GM20000 (cell line): ENCODE measurements at regions not wholly inside any gene's neighbourhood (a gene's known extent, or its start where the extent isn't known, plus 50 kb on each side); places are given as distances from the start of the nearest gene placed in this dataset.

Source experiments
- DNase-seq: peaks from one replicate; pipeline ENCODE4 v3.0.0; 2012; ENCODE audit warnings: low spot score
- TF ChIP-seq, protein P1 (sequence below): IDR thresholded peaks from 2 replicates; pipeline ENCODE4 v1.5.1; 2012; ENCODE audit warnings: mild to moderate bottlenecking, control low read depth; ENCODE audit errors: extremely low read depth, missing control alignments

DNA sequence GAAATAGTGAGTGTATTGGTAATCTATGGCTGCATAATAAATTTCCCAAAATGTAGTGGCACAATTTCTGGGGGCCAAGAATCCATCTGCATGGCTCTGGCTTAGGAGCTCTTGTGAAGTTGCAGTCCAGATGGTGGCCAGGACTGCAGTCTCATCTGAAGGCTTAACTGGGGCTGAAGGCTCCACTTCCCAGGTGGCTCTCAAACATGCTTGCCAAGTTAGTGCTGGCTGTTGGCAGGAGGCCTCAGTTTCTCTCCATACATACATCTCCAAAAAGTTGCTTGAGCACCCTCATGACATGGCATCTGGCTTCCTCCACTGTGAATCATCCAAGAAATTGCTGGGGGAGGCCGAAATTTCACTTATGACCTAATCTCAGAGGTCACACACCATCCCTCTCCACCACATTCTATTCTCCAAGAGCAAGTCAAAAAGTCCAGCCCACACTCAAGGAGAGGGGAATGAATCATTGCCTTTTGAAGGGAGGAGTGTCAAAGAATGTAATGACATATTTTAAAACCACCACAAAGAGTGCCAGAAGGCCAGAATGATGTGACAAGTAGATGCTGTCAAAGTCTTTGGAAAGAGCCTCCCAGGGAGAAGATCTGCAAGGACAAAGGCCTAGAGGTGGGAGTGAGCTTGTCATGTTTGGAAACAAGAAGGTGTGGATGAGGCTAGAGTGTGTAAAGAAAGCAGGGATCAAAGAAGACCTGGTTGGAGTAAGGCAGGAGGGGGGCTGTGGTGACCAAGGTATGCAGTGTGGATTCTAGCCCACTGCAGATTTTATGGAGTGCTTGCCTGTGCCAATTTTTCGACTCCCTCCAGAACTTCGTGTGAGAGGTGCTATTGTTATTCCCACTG, 566.2 kb downstream of the MIAT start:
- DNase-seq, result no peak
- TF ChIP-seq, protein P1, sequence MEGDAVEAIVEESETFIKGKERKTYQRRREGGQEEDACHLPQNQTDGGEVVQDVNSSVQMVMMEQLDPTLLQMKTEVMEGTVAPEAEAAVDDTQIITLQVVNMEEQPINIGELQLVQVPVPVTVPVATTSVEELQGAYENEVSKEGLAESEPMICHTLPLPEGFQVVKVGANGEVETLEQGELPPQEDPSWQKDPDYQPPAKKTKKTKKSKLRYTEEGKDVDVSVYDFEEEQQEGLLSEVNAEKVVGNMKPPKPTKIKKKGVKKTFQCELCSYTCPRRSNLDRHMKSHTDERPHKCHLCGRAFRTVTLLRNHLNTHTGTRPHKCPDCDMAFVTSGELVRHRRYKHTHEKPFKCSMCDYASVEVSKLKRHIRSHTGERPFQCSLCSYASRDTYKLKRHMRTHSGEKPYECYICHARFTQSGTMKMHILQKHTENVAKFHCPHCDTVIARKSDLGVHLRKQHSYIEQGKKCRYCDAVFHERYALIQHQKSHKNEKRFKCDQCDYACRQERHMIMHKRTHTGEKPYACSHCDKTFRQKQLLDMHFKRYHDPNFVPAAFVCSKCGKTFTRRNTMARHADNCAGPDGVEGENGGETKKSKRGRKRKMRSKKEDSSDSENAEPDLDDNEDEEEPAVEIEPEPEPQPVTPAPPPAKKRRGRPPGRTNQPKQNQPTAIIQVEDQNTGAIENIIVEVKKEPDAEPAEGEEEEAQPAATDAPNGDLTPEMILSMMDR, result no peak

DNA sequence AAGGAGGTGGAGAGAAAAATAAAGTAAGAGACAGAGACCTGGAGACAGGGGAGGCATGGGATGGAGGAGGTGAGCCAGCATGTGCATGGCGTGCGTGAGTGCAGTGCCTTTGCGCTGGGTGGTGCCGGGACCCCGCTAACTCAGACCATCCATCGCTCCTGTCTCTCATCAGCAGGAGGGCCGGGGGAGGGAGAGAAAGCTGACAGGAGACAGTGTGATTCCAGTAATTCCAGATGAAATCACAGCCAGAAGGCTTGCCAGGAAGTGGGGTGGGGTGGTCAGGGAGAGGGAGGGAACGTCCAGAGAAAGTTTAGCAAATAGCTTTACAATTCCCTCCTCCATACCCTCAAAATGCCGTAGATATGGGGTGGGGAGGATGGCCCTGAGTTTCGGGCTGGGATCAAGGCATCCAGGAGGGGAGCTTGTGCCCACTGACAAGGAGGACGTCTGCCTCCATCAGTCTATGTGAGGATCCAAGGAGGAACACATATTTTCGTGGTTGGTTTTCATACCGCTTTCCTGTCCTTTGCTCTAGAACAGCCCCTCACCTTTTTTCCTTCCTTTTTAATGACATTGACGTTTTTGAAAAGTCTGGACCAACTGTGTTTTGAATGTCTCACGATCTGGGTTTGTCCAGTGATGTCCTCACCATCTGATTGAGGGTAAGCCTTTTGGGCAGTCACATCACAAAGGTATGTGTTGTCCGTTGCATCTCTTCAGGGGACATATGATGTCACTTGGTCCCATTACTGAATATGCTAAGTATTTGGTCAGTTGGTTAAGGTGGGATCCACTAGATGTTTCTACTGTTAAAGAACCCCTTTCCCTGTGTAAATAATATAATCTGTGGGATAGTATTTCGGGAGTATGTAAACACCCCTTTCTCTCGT, 567.3 kb downstream of the MIAT start:
- TF ChIP-seq, protein P1, result no peak
- no peak for DNase-seq

DNA sequence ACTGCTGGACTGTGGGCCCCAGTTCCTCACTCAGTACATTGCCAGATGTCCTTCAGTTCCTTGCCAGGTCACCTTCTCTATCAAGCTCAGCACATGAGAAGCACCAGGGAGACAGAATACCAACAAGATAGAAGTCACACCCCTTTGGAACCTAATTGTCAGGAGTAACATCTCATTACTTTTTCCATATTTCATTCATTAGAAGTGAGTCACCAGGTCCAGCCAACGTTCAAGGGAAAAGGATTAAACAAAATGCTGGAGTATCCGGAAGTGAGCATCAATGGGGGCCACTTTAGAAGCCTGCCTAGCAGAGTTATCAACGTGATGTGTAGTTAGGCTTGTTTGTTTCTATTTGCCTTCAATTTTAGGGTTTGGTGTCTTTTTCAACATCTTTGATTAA, 569.3 kb downstream of the MIAT start:
- no peak for DNase-seq

DNA sequence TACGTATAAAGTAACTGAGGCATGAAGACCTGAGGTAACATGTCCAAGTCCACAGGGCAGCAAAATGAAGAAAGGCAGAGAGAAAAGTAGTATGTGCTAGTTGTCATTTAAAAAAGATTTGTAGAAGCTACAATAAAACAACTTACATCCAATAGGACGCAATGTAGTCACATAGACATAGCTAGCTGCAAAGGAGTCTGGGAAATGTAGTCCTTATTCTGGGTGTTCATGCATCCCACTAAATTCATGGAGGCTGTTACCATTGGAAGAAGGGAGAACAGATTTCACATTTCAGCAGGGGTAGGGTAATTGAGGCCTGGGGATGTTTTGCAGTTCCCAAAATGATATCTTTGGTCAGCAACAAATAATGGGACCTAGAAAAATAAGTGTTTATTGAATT, 571.4 kb downstream of the MIAT start:
- TF ChIP-seq, protein P1, result no peak
- DNase-seq, result no peak

More for the DNA sequence above, 569.3 kb downstream of the MIAT start:
- TF ChIP-seq, protein P1, result no peak

DNA sequence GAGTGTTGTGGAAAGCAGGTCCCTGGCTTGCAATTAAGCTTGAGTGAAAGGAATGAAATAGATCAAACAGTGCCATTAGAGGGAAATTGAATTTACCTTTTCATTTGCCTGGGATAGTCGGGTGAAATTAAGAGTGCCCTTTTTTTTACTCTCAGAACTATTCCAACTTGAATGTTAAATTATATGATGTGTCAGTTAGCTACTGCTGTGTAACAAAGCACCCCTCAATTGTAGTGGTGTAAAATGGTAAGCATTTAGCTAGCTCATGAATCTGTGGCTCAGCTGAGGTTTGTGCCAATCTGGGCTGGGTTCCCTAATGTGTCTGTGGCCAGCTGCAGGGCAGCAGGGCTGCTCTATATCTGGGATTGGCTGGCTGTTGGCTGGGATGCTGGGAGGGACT, 571.4 kb downstream of the MN1 start:
- no peak for DNase-seq
- TF ChIP-seq, protein P1, result no peak

DNA sequence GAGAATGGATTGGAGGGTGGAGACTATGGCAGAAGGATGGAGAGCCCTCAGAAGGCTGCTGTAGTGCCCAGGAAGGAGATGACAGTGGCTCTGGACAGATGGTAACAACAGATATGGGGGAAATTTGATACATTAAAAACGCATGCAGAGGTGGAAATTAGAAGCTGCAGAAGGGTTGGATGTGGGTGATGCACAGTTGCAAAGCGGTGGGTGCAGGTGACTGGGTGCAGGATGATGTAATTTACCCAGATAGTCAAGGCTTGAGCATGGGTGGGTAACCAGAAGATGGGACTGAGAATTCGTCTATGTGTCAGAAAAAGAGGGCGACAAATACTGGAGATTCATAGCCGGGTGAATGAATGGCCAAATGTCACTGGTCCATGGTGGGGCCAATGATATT, 570.3 kb downstream of the MN1 start:
- TF ChIP-seq, protein P1, result no peak
- no peak for DNase-seq

DNA sequence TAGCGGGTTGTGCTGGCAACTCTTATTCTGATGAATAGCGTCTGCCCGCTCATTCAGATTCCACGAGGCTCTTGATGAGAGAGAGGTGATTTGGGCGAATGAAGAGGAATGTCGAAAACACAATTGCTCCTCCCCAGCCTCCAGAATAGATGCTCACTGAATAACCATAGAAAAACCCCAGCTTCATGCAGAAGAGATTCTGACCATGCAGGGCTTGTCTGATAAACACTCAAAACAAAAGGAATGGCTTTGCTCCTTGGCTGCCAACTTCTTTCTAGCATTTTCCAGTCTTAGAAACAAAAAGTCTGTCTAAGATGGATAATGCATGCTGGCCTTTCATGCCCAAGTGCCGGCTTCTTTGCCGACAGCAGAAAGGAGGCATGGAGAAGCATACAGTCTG, 569.5 kb downstream of the MN1 start:
- DNase-seq, result no peak
- TF ChIP-seq, protein P1, result no peak
